ENCODE measurements at regions not wholly inside any gene's neighbourhood (a gene's known extent, or its start where the extent isn't known, plus 50 kb on each side); places are given as distances from the start of the nearest gene placed in this dataset.
"Not testable (repeated sequence)": the region's sequence is repeated elsewhere in the genome, so short reads cannot be mapped to it uniquely, and the experiment has no call there.

GRCh38 chr21:28177124-28177523, 815.6 kb downstream of the LTN1 start:
- ChIA-PET POLR2A (no interaction called here), CTCF (no interaction called here)
- no peak for DNase-seq (ENCODE audit: extremely low spot score)
- TF ChIP-seq FOXK2 (IDR thresholded peaks at IDR 0.05) (no peak), ZNF384 (IDR thresholded peaks at IDR 0.05) (no peak), L3MBTL2 (conservative IDR thresholded peaks at IDR 0.05) (no peak), FOXA1 (IDR thresholded peaks at IDR 0.05) (no peak), HDGF (IDR thresholded peaks at IDR 0.05; ENCODE audit: borderline replicate concordance) (no peak), SP1 (IDR thresholded peaks at IDR 0.05) (no peak), CTBP1 (IDR thresholded peaks at IDR 0.05; ENCODE audit: borderline replicate concordance) (no peak), NFRKB (IDR thresholded peaks at IDR 0.05) (no peak), ELF4 (IDR thresholded peaks at IDR 0.05) (no peak), LEF1 (IDR thresholded peaks at IDR 0.05; ENCODE audit: borderline replicate concordance) (no peak), ARNT (IDR thresholded peaks at IDR 0.05) (no peak)
- TF ChIP-seq, protein P1, sequence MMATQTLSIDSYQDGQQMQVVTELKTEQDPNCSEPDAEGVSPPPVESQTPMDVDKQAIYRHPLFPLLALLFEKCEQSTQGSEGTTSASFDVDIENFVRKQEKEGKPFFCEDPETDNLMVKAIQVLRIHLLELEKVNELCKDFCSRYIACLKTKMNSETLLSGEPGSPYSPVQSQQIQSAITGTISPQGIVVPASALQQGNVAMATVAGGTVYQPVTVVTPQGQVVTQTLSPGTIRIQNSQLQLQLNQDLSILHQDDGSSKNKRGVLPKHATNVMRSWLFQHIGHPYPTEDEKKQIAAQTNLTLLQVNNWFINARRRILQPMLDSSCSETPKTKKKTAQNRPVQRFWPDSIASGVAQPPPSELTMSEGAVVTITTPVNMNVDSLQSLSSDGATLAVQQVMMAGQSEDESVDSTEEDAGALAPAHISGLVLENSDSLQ (IDR thresholded peaks at IDR 0.05), result no peak

GRCh38 chr21:28174701-28175100, 818.0 kb downstream of the LTN1 start:
- no peak for TF ChIP-seq SUZ12 (IDR thresholded peaks at IDR 0.05)
- TF ChIP-seq FOXA1 (IDR thresholded peaks at IDR 0.05), result no peak
- no peak for TF ChIP-seq ARNT (IDR thresholded peaks at IDR 0.05)
- TF ChIP-seq CTBP1 (IDR thresholded peaks at IDR 0.05; ENCODE audit: borderline replicate concordance), result no peak
- TF ChIP-seq LEF1 (IDR thresholded peaks at IDR 0.05; ENCODE audit: borderline replicate concordance), result no peak
- no peak for TF ChIP-seq TARDBP (IDR thresholded peaks at IDR 0.05)
- TF ChIP-seq SP1 (IDR thresholded peaks at IDR 0.05), result no peak
- no peak for TF ChIP-seq L3MBTL2 (conservative IDR thresholded peaks at IDR 0.05)
- TF ChIP-seq ZNF384 (IDR thresholded peaks at IDR 0.05), result no peak
- DNase-seq (ENCODE audit: extremely low spot score), result no peak
- POLR2A ChIA-PET, result no interaction called here
- CTCF ChIA-PET, result no interaction called here

GRCh38 chr21:28174006-28174405, 818.7 kb downstream of the LTN1 start:
- no peak for DNase-seq (ENCODE audit: extremely low spot score)
- TF ChIP-seq FOXA1 (IDR thresholded peaks at IDR 0.05) (no peak), TARDBP (IDR thresholded peaks at IDR 0.05) (no peak), ELF4 (IDR thresholded peaks at IDR 0.05) (no peak), L3MBTL2 (conservative IDR thresholded peaks at IDR 0.05) (no peak), LEF1 (IDR thresholded peaks at IDR 0.05; ENCODE audit: borderline replicate concordance) (no peak), SP1 (IDR thresholded peaks at IDR 0.05) (no peak), SUZ12 (IDR thresholded peaks at IDR 0.05) (no peak), ARNT (IDR thresholded peaks at IDR 0.05) (no peak), HDGF (IDR thresholded peaks at IDR 0.05; ENCODE audit: borderline replicate concordance) (no peak)
- ChIA-PET CTCF (no interaction called here), POLR2A (no interaction called here)

GRCh38 chr21:28172376-28172775, 820.3 kb downstream of the LTN1 start:
- POLR2A ChIA-PET, result no interaction called here
- CTCF ChIA-PET, result interaction anchor here (1.2 kb wide), 1 partner anchor 33 kb away, joined by 6 read pairs; no protein-coding TSS in a partner anchor
- no peak for TF ChIP-seq LEF1 (IDR thresholded peaks at IDR 0.05; ENCODE audit: borderline replicate concordance)
- TF ChIP-seq, protein P1 (IDR thresholded peaks at IDR 0.05), result no peak
- DNase-seq (ENCODE audit: extremely low spot score), result no peak

DNA sequence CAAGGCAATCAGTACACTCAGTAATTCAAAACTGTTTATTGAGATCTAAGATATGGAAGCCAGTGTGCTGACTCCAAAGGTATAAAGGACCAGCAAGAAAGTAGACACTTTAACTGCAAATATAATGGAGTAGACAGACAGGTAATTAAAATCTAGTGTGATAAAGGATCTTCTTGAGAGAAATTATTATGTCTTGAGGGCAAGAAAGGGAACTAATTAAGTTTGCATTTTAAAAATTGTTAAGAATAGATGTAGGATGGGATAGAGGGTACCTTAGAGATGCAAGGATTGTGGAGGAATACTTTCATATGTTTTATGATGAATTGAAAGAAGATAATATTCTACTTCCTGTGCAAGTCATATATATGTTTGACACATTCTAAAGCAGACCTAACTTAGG, 825.3 kb downstream of the LTN1 start:
- ChIA-PET POLR2A (no interaction called here), CTCF (no interaction called here)
- no peak for TF ChIP-seq NFRKB (IDR thresholded peaks at IDR 0.05)
- DNase-seq (ENCODE audit: extremely low spot score), result no peak

GRCh38 chr21:28164519-28164918, 828.2 kb downstream of the LTN1 start:
- DNase-seq (ENCODE audit: extremely low spot score); POLR2A ChIA-PET; CTCF ChIA-PET: not testable (repeated sequence)

GRCh38 chr21:28162052-28162451, 830.6 kb downstream of the LTN1 start:
- POLR2A ChIA-PET; DNase-seq (ENCODE audit: extremely low spot score); CTCF ChIA-PET: not testable (repeated sequence)

GRCh38 chr21:28160378-28160777, 832.3 kb downstream of the LTN1 start:
- DNase-seq (ENCODE audit: extremely low spot score), result no peak
- TF ChIP-seq SUZ12 (IDR thresholded peaks at IDR 0.05), result no peak
- no peak for TF ChIP-seq FOXA1 (IDR thresholded peaks at IDR 0.05)
- TF ChIP-seq ELF4 (IDR thresholded peaks at IDR 0.05), result no peak
- no peak for TF ChIP-seq ARNT (IDR thresholded peaks at IDR 0.05)
- TF ChIP-seq, protein P1 (IDR thresholded peaks at IDR 0.05), result no peak
- TF ChIP-seq HDGF (IDR thresholded peaks at IDR 0.05; ENCODE audit: borderline replicate concordance), result no peak
- TF ChIP-seq TARDBP (IDR thresholded peaks at IDR 0.05), result no peak
- TF ChIP-seq BHLHE40 (IDR thresholded peaks at IDR 0.05; ENCODE audit: borderline replicate concordance), result no peak
- no peak for TF ChIP-seq SP1 (IDR thresholded peaks at IDR 0.05)
- TF ChIP-seq NFRKB (IDR thresholded peaks at IDR 0.05), result no peak
- no peak for TF ChIP-seq CTBP1 (IDR thresholded peaks at IDR 0.05; ENCODE audit: borderline replicate concordance)
- TF ChIP-seq FOXK2 (IDR thresholded peaks at IDR 0.05), result no peak
- no peak for TF ChIP-seq ZNF384 (IDR thresholded peaks at IDR 0.05)

More at GRCh38 chr21:28160378-28160777, 832.3 kb downstream of the LTN1 start:
- ChIA-PET CTCF (no interaction called here), POLR2A (no interaction called here)

Measured in HEK293T (cell line).